ENCODE measurements at regions not wholly inside any gene's neighbourhood (a gene's known extent, or its start where the extent isn't known, plus 50 kb on each side); places are given as distances from the start of the nearest gene placed in this dataset.

- DNase-seq, result no peak
These were observed 62.7 kb downstream of the SIK1 start for GRCh38 chr21:43364261-43364510.

- no peak for DNase-seq
These were observed 63.2 kb downstream of the SIK1 start for GRCh38 chr21:43363506-43364260.

- DNase-seq, result peak; percentile 14
These were observed 64.0 kb downstream of the SIK1 start for GRCh38 chr21:43362915-43363314.

GRCh38 chr21:43362321-43362791 lies 64.6 kb downstream of the SIK1 start:
- DNase-seq, result peak; percentile 81

GRCh38 chr21:43361493-43362296 lies 65.2 kb downstream of the SIK1 start:
- peak; percentile 53 for DNase-seq

GRCh38 chr21:43361127-43361492 lies 65.8 kb downstream of the SIK1 start:
- DNase-seq, result peak; percentile 13

GRCh38 chr21:43360441-43361126 lies 66.3 kb downstream of the SIK1 start:
- DNase-seq, result no peak

GRCh38 chr21:43358940-43359822 lies 67.8 kb downstream of the SIK1 start:
- DNase-seq, result no peak

GRCh38 chr21:43357715-43358430 lies 69.1 kb downstream of the SIK1 start:
- DNase-seq, result no peak

GRCh38 chr21:43355925-43356289 lies 71.0 kb downstream of the SIK1 start:
- no peak for DNase-seq

GRCh38 chr21:43355266-43355924 lies 71.5 kb downstream of the SIK1 start:
- DNase-seq, result no peak

GRCh38 chr21:43354666-43355065 lies 72.3 kb downstream of the SIK1 start:
- DNase-seq, result no peak

- no peak for DNase-seq
These were observed 72.9 kb downstream of the SIK1 start for GRCh38 chr21:43354026-43354420.

- DNase-seq, result no peak
These were observed 73.5 kb downstream of the SIK1 start for GRCh38 chr21:43353282-43354025.

GRCh38 chr21:43352568-43353281 lies 74.2 kb downstream of the SIK1 start:
- DNase-seq, result peak; percentile 34

- no peak for DNase-seq
These were observed 74.8 kb downstream of the SIK1 start for GRCh38 chr21:43352154-43352537.

GRCh38 chr21:43351501-43352153 lies 75.3 kb downstream of the SIK1 start:
- no peak for DNase-seq

GRCh38 chr21:43349644-43350043 lies 77.3 kb downstream of the SIK1 start:
- DNase-seq, result no peak

GRCh38 chr21:43348801-43349261 lies 78.1 kb downstream of the SIK1 start:
- no peak for DNase-seq
